C4-2B (cell line): ENCODE measurements at regions not wholly inside any gene's neighbourhood (a gene's known extent, or its start where the extent isn't known, plus 50 kb on each side); places are given as distances from the start of the nearest gene placed in this dataset.

ENCODE experiments used
- H3K27ac ChIP-seq: fragments of 450-650 bp; 2 replicates; pipeline ENCODE4 v1.5.1; 2017
- ZFX ChIP-seq: fragments of 450-650 bp; IDR thresholded peaks from 2 replicates; pipeline ENCODE4 v1.6.1; 2017
- TF ChIP-seq, protein P1 (sequence below): fragments of 450-650 bp; conservative IDR thresholded peaks from 2 replicates; pipeline ENCODE4 v1.5.1; 2017; ENCODE audit warnings: mild to moderate bottlenecking

GRCh38 chr20:52780462-52780861, 191.7 kb upstream of the TSHZ2 start:
- H3K27ac ChIP-seq: no peak overlapping the region
- TF ChIP-seq, protein P1, sequence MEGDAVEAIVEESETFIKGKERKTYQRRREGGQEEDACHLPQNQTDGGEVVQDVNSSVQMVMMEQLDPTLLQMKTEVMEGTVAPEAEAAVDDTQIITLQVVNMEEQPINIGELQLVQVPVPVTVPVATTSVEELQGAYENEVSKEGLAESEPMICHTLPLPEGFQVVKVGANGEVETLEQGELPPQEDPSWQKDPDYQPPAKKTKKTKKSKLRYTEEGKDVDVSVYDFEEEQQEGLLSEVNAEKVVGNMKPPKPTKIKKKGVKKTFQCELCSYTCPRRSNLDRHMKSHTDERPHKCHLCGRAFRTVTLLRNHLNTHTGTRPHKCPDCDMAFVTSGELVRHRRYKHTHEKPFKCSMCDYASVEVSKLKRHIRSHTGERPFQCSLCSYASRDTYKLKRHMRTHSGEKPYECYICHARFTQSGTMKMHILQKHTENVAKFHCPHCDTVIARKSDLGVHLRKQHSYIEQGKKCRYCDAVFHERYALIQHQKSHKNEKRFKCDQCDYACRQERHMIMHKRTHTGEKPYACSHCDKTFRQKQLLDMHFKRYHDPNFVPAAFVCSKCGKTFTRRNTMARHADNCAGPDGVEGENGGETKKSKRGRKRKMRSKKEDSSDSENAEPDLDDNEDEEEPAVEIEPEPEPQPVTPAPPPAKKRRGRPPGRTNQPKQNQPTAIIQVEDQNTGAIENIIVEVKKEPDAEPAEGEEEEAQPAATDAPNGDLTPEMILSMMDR: no peak
- no peak for TF ChIP-seq ZFX

DNA sequence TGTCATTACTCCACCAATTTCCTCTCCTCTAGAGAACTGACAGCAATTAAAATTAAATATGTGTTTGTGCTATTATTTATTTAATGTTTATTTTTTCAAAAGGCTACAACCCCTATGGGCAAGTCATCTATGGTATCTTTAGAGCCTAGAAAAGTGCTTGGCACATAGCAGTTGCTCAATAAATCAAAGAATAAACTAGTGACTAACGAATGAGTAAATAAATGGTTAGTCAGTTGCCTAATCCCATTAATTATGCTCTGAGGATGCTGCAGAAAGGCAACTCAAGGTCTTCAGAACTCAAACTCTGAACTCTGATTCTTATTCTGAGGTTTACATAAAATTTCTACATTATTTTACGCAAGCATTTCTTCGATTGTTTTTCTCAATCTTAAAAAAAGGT, 193.0 kb upstream of the TSHZ2 start:
- TF ChIP-seq ZFX: no peak
- TF ChIP-seq, protein P1: no peak
- no peak overlapping the region for H3K27ac ChIP-seq

DNA sequence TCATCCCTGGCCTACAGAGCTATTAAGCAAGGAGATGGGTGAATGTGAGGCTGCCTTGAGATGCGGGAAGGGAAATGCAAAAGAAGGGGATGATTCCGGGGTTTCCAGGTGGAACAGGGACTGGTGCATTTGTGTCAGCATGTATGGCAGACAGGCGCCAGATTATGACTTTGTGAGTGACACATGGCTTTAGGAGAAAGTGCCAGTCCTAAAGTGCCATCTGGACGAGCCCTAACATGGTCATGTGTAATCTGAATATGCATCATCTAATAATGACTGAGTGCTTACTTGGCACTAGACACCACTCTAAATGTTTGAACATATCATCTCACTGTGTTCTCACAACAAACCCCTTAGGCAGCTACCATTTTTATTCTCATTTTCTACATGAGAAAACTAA, 195.0 kb upstream of the TSHZ2 start:
- no peak for TF ChIP-seq ZFX
- TF ChIP-seq, protein P1: no peak
- no peak overlapping the region for H3K27ac ChIP-seq

GRCh38 chr20:52775786-52776185, 196.4 kb upstream of the TSHZ2 start:
- TF ChIP-seq ZFX: no peak
- TF ChIP-seq, protein P1: no peak
- no peak overlapping the region for H3K27ac ChIP-seq

DNA sequence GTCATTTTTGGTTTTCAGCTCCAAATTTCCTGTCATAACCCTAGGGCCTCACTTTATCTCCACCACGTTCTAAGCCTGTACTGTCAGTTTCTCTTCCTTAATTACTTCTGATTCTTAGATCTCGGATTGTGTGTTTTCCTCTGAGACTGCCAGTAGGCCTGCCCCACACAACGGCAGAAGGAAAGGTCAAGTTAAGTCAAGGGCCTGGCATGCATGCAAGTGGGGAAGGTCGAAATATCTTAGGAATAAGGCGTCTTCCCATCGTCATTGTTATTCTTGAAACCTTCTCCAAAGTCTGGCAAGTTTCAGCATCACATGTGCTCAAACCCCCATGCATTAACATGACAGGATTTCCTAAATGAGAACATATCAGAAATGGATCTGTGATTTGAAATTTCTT, 203.5 kb upstream of the TSHZ2 start:
- H3K27ac ChIP-seq: no peak overlapping the region
- no peak for TF ChIP-seq ZFX
- TF ChIP-seq, protein P1: no peak

- H3K27ac ChIP-seq: no peak overlapping the region
- no peak for TF ChIP-seq ZFX
- TF ChIP-seq, protein P1: no peak
Observed at GRCh38 chr20:52766645-52767435, 205.3 kb upstream of the TSHZ2 start.

DNA sequence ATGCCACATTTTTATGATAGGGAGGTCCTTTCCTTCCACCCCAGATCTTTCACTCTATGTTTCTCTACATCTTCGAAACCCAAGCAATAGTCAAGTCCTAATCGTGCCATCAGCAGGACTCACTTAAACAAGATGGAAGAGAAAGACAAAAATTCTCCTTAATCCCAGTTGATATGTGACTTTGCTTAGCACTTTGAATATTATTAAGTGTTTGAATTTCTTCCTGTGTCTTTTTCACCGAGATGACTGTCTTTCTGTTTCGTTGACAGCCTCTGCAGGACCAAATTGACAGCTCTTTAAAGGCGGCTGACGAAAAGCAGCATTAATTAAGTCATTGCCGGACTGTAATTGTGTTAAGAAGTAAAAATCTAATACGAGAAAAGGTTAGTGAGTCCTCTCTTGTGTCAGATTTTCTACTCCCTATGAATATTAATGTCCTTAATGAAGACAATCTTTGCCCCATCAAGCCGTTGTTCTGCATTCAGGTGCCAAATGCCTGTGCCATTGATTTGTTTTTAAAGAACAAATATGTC, 208.8 kb upstream of the TSHZ2 start:
- TF ChIP-seq, protein P1: no peak
- no peak for TF ChIP-seq ZFX
- no peak overlapping the region for H3K27ac ChIP-seq
